NT2/D1 (cell line): ENCODE measurements at regions not wholly inside any gene's neighbourhood (a gene's known extent, or its start where the extent isn't known, plus 50 kb on each side); places are given as distances from the start of the nearest gene placed in this dataset.

Experiments
- SUZ12 ChIP-seq: IDR thresholded peaks from 2 replicates; pipeline ENCODE4 v1.6.1; 2011; ENCODE audit not compliant: insufficient read length, insufficient read depth; ENCODE audit errors: extremely low read depth
- ZNF274 ChIP-seq: IDR thresholded peaks from 2 replicates; pipeline ENCODE4 v1.6.1; 2011; ENCODE audit warnings: mild to moderate bottlenecking, low read depth, low read length

- TF ChIP-seq ZNF274 (no peak), SUZ12 (no peak)
These were observed 173.9 kb upstream of the CDK1 start for GRCh38 chr10:60604342-60604741.
